Naive B cell (primary cell): ENCODE measurements at regions not wholly inside any gene's neighbourhood (a gene's known extent, or its start where the extent isn't known, plus 50 kb on each side); places are given as distances from the start of the nearest gene placed in this dataset.
A peak's percentile ranks its signal among the peaks of the same experiment; 100 is the strongest.
"Not testable (repeated sequence)": the region's sequence is repeated elsewhere in the genome, so short reads cannot be mapped to it uniquely, and the experiment has no call there.

Source experiments
- ATAC-seq, 2 donors: fragments of 150-1000 bp; cut with Tn5 transposase; 2 replicates each; pipeline ENCODE4 v1.10.0; 2021; ENCODE audit warnings: low read depth in 2 of 2, mild to moderate bottlenecking in 2 of 2, moderate library complexity in 2 of 2
- DNase-seq: peaks from one replicate; pipeline ENCODE4 v3.0.0; 2022
- H3K27ac Mint-ChIP-seq, 6 donors: one replicate each; pipeline ENCODE4 v1.8.0; 2020 to 2022; ENCODE audit warnings: mild to moderate bottlenecking in 6 of 6, mixed read lengths in 6 of 6, moderate library complexity in 5 of 6, inconsistent platforms in 2 of 6
- H3K27me3 Mint-ChIP-seq, 3 donors: one replicate each; pipeline ENCODE4 v1.8.0; 2021 to 2022; ENCODE audit warnings: mixed read lengths in 3 of 3, mild to moderate bottlenecking in 1 of 3
- H3K36me3 Mint-ChIP-seq, 2 donors: one replicate each; pipeline ENCODE4 v1.8.0; 2020 to 2022; ENCODE audit warnings: mixed read lengths in 2 of 2, inconsistent platforms in 1 of 2, mild to moderate bottlenecking in 1 of 2
- H3K4me1 Mint-ChIP-seq, 3 donors: one replicate each; pipeline ENCODE4 v1.8.0; 2020 to 2022; ENCODE audit warnings: mixed read lengths in 3 of 3, inconsistent platforms in 1 of 3, mild to moderate bottlenecking in 1 of 3, moderate library complexity in 1 of 3
- H3K4me3 Mint-ChIP-seq, 8 donors: one replicate each; pipeline ENCODE4 v1.8.0; 2020 to 2022; ENCODE audit warnings: mild to moderate bottlenecking in 8 of 8, mixed read lengths in 8 of 8, moderate library complexity in 8 of 8, inconsistent platforms in 2 of 8
- H3K9me3 Mint-ChIP-seq, 7 donors: one replicate each; pipeline ENCODE4 v1.8.0; 2020 to 2022; ENCODE audit warnings: mixed read lengths in 7 of 7, mild to moderate bottlenecking in 5 of 7, inconsistent platforms in 2 of 7, moderate library complexity in 1 of 7

GRCh38 chr11:89590008-89590632, 98.9 kb upstream of the NOX4 start:
- not testable (repeated sequence) for ATAC-seq, DNase-seq, H3K9me3 Mint-ChIP-seq

GRCh38 chr11:89601263-89601662, 108.8 kb upstream of the TRIM77 start:
- H3K4me3 Mint-ChIP-seq, ATAC-seq, DNase-seq, H3K36me3 Mint-ChIP-seq, H3K27ac Mint-ChIP-seq, H3K4me1 Mint-ChIP-seq, H3K27me3 Mint-ChIP-seq: not testable (repeated sequence)
- H3K9me3 Mint-ChIP-seq = peaks cover 0 to 11% (median 2%) of the 10 kb centered on the region in 7 donors

More at GRCh38 chr11:89590008-89590632, 98.9 kb upstream of the NOX4 start:
- H3K36me3 Mint-ChIP-seq, H3K4me1 Mint-ChIP-seq, H3K27ac Mint-ChIP-seq, H3K27me3 Mint-ChIP-seq, H3K4me3 Mint-ChIP-seq: not testable (repeated sequence)

- ATAC-seq (no peak), DNase-seq (no peak)
- no peak overlapping the region for H3K27ac Mint-ChIP-seq
- H3K9me3 Mint-ChIP-seq = peaks cover 0 to 11% (median 2%) of the 10 kb centered on the region in 7 donors
- no peaks in the 10 kb centered on the region for H3K27me3 Mint-ChIP-seq
- H3K4me3 Mint-ChIP-seq = no peak overlapping the region
- H3K36me3 Mint-ChIP-seq = no peaks in the 10 kb centered on the region
- no peaks in the 10 kb centered on the region for H3K4me1 Mint-ChIP-seq
Measured at GRCh38 chr11:89604281-89604680, 105.8 kb upstream of the TRIM77 start.

GRCh38 chr11:89606845-89607244, 103.3 kb upstream of the TRIM77 start:
- H3K27me3 Mint-ChIP-seq, H3K36me3 Mint-ChIP-seq, H3K27ac Mint-ChIP-seq, DNase-seq, ATAC-seq, H3K4me3 Mint-ChIP-seq: not testable (repeated sequence)
- Mint-ChIP-seq H3K9me3 (peaks cover 0 to 11% (median 2%) of the 10 kb centered on the region in 7 donors), H3K4me1 (peaks cover 0 to 12% (median 8%) of the 10 kb centered on the region in 3 donors)

- not testable (repeated sequence) for DNase-seq, H3K4me3 Mint-ChIP-seq, H3K36me3 Mint-ChIP-seq, ATAC-seq, H3K27ac Mint-ChIP-seq, H3K27me3 Mint-ChIP-seq, H3K9me3 Mint-ChIP-seq
- peaks cover 0 to 15% (median 13%) of the 10 kb centered on the region in 3 donors for H3K4me1 Mint-ChIP-seq
Measured at GRCh38 chr11:89607497-89607896, 102.6 kb upstream of the TRIM77 start.

- DNase-seq = no peak
- H3K36me3 Mint-ChIP-seq = no peaks in the 10 kb centered on the region
- H3K4me3 Mint-ChIP-seq = no peak overlapping the region
- no peaks in the 10 kb centered on the region for H3K27me3 Mint-ChIP-seq
- peaks cover 0 to 15% (median 13%) of the 10 kb centered on the region in 3 donors for H3K4me1 Mint-ChIP-seq
- no peak overlapping the region for H3K27ac Mint-ChIP-seq
- ATAC-seq = no peak
- peaks cover 0 to 2% (median 0%) of the 10 kb centered on the region in 7 donors for H3K9me3 Mint-ChIP-seq
Measured at GRCh38 chr11:89608234-89608966, 101.7 kb upstream of the TRIM77 start.

GRCh38 chr11:89612096-89612495, 98.0 kb upstream of the TRIM77 start:
- H3K27me3 Mint-ChIP-seq = no peaks in the 10 kb centered on the region
- H3K4me3 Mint-ChIP-seq = peak overlapping the region in 7 of 8 donors; percentile 7 to 67 (median 33)
- peak overlapping the region in 1 of 6 donors; percentile 34 for H3K27ac Mint-ChIP-seq
- H3K4me1 Mint-ChIP-seq = peaks cover 0 to 15% (median 13%) of the 10 kb centered on the region in 3 donors
- DNase-seq = no peak
- no peak for ATAC-seq
- H3K9me3 Mint-ChIP-seq = peaks cover 0 to 2% (median 0%) of the 10 kb centered on the region in 7 donors
- no peaks in the 10 kb centered on the region for H3K36me3 Mint-ChIP-seq

- H3K4me3 Mint-ChIP-seq = no peak overlapping the region
- no peaks in the 10 kb centered on the region for H3K27me3 Mint-ChIP-seq
- no peaks in the 10 kb centered on the region for H3K9me3 Mint-ChIP-seq
- no peak for ATAC-seq
- H3K4me1 Mint-ChIP-seq = peaks cover 0 to 15% (median 13%) of the 10 kb centered on the region in 3 donors
- no peaks in the 10 kb centered on the region for H3K36me3 Mint-ChIP-seq
- H3K27ac Mint-ChIP-seq = no peak overlapping the region
- no peak for DNase-seq
Measured at GRCh38 chr11:89613911-89614310, 96.2 kb upstream of the TRIM77 start.

GRCh38 chr11:89614428-89614827, 95.7 kb upstream of the TRIM77 start:
- DNase-seq, H3K27ac Mint-ChIP-seq, ATAC-seq: not testable (repeated sequence)

GRCh38 chr11:89615642-89616041, 94.5 kb upstream of the TRIM77 start:
- H3K9me3 Mint-ChIP-seq, H3K36me3 Mint-ChIP-seq, H3K4me3 Mint-ChIP-seq, H3K27ac Mint-ChIP-seq, ATAC-seq, DNase-seq, H3K27me3 Mint-ChIP-seq: not testable (repeated sequence)
- peaks cover 0 to 13% (median 9%) of the 10 kb centered on the region in 3 donors for H3K4me1 Mint-ChIP-seq

More at GRCh38 chr11:89614428-89614827, 95.7 kb upstream of the TRIM77 start:
- peaks cover 0 to 15% (median 13%) of the 10 kb centered on the region in 3 donors for H3K4me1 Mint-ChIP-seq
- not testable (repeated sequence) for H3K27me3 Mint-ChIP-seq, H3K9me3 Mint-ChIP-seq, H3K36me3 Mint-ChIP-seq, H3K4me3 Mint-ChIP-seq

- H3K4me3 Mint-ChIP-seq, H3K9me3 Mint-ChIP-seq, DNase-seq, H3K27me3 Mint-ChIP-seq, H3K27ac Mint-ChIP-seq, H3K36me3 Mint-ChIP-seq, ATAC-seq: not testable (repeated sequence)
- H3K4me1 Mint-ChIP-seq = peaks cover 0 to 11% (median 9%) of the 10 kb centered on the region in 3 donors
Measured at GRCh38 chr11:89616161-89616560, 93.9 kb upstream of the TRIM77 start.

GRCh38 chr11:89616999-89617602, 93.0 kb upstream of the TRIM77 start:
- H3K4me1 Mint-ChIP-seq, H3K9me3 Mint-ChIP-seq, H3K4me3 Mint-ChIP-seq, H3K27me3 Mint-ChIP-seq, H3K27ac Mint-ChIP-seq, H3K36me3 Mint-ChIP-seq, ATAC-seq, DNase-seq: not testable (repeated sequence)

GRCh38 chr11:89620721-89621120, 89.4 kb upstream of the TRIM77 start:
- H3K27me3 Mint-ChIP-seq, H3K4me3 Mint-ChIP-seq, H3K27ac Mint-ChIP-seq, H3K9me3 Mint-ChIP-seq, ATAC-seq, DNase-seq, H3K4me1 Mint-ChIP-seq, H3K36me3 Mint-ChIP-seq: not testable (repeated sequence)

GRCh38 chr11:89625171-89625570, 84.9 kb upstream of the TRIM77 start:
- ATAC-seq = no peak
- Mint-ChIP-seq H3K27me3 (no peaks in the 10 kb centered on the region), H3K27ac (no peak overlapping the region)

More at GRCh38 chr11:89625171-89625570, 84.9 kb upstream of the TRIM77 start:
- Mint-ChIP-seq H3K4me3 (no peak overlapping the region), H3K36me3 (no peaks in the 10 kb centered on the region), H3K9me3 (peaks cover 0 to 1% (median 0%) of the 10 kb centered on the region in 7 donors), H3K4me1 (no peaks in the 10 kb centered on the region)
- DNase-seq = no peak
